AG09319 (cell line): ENCODE measurements at regions not wholly inside any gene's neighbourhood (a gene's known extent, or its start where the extent isn't known, plus 50 kb on each side); places are given as distances from the start of the nearest gene placed in this dataset.

Source experiments
- DNase-seq: peaks from one replicate; pipeline ENCODE4 v3.0.0-alpha.2; 2010; ENCODE audit warnings: low read depth; ENCODE audit errors: extremely low read depth
- CTCF ChIP-seq: IDR thresholded peaks from 2 replicates; pipeline ENCODE4 v1.5.1; 2011; ENCODE audit warnings: low read depth, mild to moderate bottlenecking, inconsistent platforms, low read length, moderate library complexity

GRCh38 chr4:14631806-14632440 is 370.4 kb upstream of the CPEB2 start:
- no peak for TF ChIP-seq CTCF
- no peak for DNase-seq

GRCh38 chr4:14636563-14636962 is 365.7 kb upstream of the CPEB2 start:
- no peak for TF ChIP-seq CTCF
- no peak for DNase-seq

GRCh38 chr4:14640476-14640875 is 361.8 kb upstream of the CPEB2 start:
- no peak for DNase-seq
- no peak for TF ChIP-seq CTCF

- no peak for TF ChIP-seq CTCF
- DNase-seq = no peak
These were observed 360.4 kb upstream of the CPEB2 start for GRCh38 chr4:14641871-14642270.

GRCh38 chr4:14644580-14645282 is 357.6 kb upstream of the CPEB2 start:
- DNase-seq = no peak
- no peak for TF ChIP-seq CTCF

- no peak for TF ChIP-seq CTCF
- no peak for DNase-seq
These were observed 355.4 kb upstream of the CPEB2 start for GRCh38 chr4:14646831-14647230.

GRCh38 chr4:14650127-14650526 is 352.2 kb upstream of the CPEB2 start:
- DNase-seq = no peak
- no peak for TF ChIP-seq CTCF
